GM12878 (cell line): ENCODE measurements at regions not wholly inside any gene's neighbourhood (a gene's known extent, or its start where the extent isn't known, plus 50 kb on each side); places are given as distances from the start of the nearest gene placed in this dataset.

ENCODE experiments used
- ATAC-seq: fragments of 200-7000 bp; cut with Tn5 transposase; 3 replicates; pipeline ENCODE4 v1.9.1; 2020; ENCODE audit warnings: mild to moderate bottlenecking, moderate library complexity
- BruUV-seq: library from RNA; stranded (reverse); fragments of 400-500 nt; replicated peaks from 2 replicates; lab custom pipeline; 2021; lab: Mats Ljungman, UMichigan
- CTCF ChIA-PET: fragments of 300-600 bp; sonication (Branson Sonifier 250); formaldehyde crosslinking; extraction: SDS; loops from one replicate; lab custom pipeline; 2021; ENCODE audit warnings: inconsistent platforms; lab: Yijun Ruan, JAX
- POLR2A ChIA-PET: fragments of 350-600 bp; formaldehyde crosslinking; extraction: SDS; loops from one replicate; lab custom pipeline; 2021; ENCODE audit warnings: inconsistent platforms; lab: Charles Lee
- RAD21 ChIA-PET: fragments of 300-600 bp; sonication (Branson Sonifier 250); formaldehyde crosslinking; loops from one replicate; lab custom pipeline; 2023; ENCODE audit warnings: antibody characterized with exemption; ENCODE audit not compliant: unreplicated experiment; lab: Charles Lee
- SMC1A ChIA-PET: fragments of 300-600 bp; sonication (Branson Sonifier 250); formaldehyde crosslinking; loops from one replicate; lab custom pipeline; 2023; ENCODE audit not compliant: unreplicated experiment, uncharacterized antibody; lab: Charles Lee
- DNase-seq: peaks from one replicate; pipeline ENCODE4 v3.0.0-alpha.2; 2011; ENCODE audit warnings: low read depth, low spot score
- FAIRE-seq: peaks from 3 replicates; lab custom pipeline; 2011; peaks lifted over from hg19 to GRCh38; lab: Jason Lieb, UNC
- H2AFZ ChIP-seq: 2 replicates; pipeline ENCODE4 v1.6.0; 2011; ENCODE audit warnings: low read depth, low read length, control low read depth; ENCODE audit not compliant: control insufficient read depth
- H3K27ac ChIP-seq: 2 replicates; pipeline ENCODE4 v1.5.1; 2011; ENCODE audit warnings: control low read depth; ENCODE audit not compliant: control insufficient read depth, insufficient read depth
- H3K27me3 ChIP-seq, 2 experiments: replicated peaks in 1 of 2; 2 replicates each; pipeline versions ENCODE4 v1.6.0 to v1.6.1; 2011; ENCODE audit warnings: low read length in 1 of 2; ENCODE audit not compliant: control insufficient read depth in 2 of 2, insufficient read depth in 2 of 2
- H3K36me3 ChIP-seq, 2 experiments: 2 replicates each; pipeline ENCODE4 v1.5.1; 2011; ENCODE audit warnings: low read length in 1 of 2; ENCODE audit not compliant: control insufficient read depth in 2 of 2, insufficient read depth in 2 of 2
- H3K4me1 ChIP-seq: 2 replicates; pipeline ENCODE4 v1.6.1; 2011; ENCODE audit warnings: mild to moderate bottlenecking, low read length, moderate library complexity, mixed read lengths; ENCODE audit not compliant: control insufficient read depth, insufficient read depth
- H3K4me2 ChIP-seq: 2 replicates; pipeline ENCODE4 v1.6.0; 2011; ENCODE audit warnings: control low read depth; ENCODE audit not compliant: control insufficient read depth, insufficient read depth
- H3K4me3 ChIP-seq: fragments of 200-600 bp; sonication (generic); 2 replicates; pipeline ENCODE4 v1.5.1; 2016
- H3K79me2 ChIP-seq: 2 replicates; pipeline ENCODE4 v1.6.0; 2011; ENCODE audit warnings: low read length; ENCODE audit not compliant: control insufficient read depth, insufficient read depth
- H3K9ac ChIP-seq: 2 replicates; pipeline ENCODE4 v1.8.0; 2011; ENCODE audit warnings: low read length, control low read depth, mixed read lengths; ENCODE audit not compliant: control insufficient read depth, insufficient read depth
- H3K9me3 ChIP-seq: replicated peaks from 3 replicates; pipeline ENCODE4 v1.5.1; 2011; ENCODE audit warnings: mild to moderate bottlenecking, low read length; ENCODE audit not compliant: control insufficient read depth, insufficient read depth
- H4K20me1 ChIP-seq: 2 replicates; pipeline ENCODE4 v1.6.0; 2011; ENCODE audit not compliant: control insufficient read depth, insufficient read depth
- BACH1 ChIP-seq: fragments of 450-650 bp; IDR thresholded peaks from 2 replicates; pipeline ENCODE4 v1.6.1; 2017; ENCODE audit warnings: mild to moderate bottlenecking, borderline replicate concordance
- CHD2 ChIP-seq: IDR thresholded peaks from 2 replicates; pipeline ENCODE4 v1.6.1; 2011; ENCODE audit warnings: low read depth, low read length, improper control_type of control experiment, borderline replicate concordance
- DPF2 ChIP-seq: fragments of 450-650 bp; IDR thresholded peaks from 2 replicates; pipeline ENCODE4 v1.6.1; 2017; ENCODE audit warnings: mild to moderate bottlenecking
- EED ChIP-seq: sonication (generic); IDR thresholded peaks from 2 replicates; pipeline ENCODE4 v1.6.1; 2016; ENCODE audit warnings: antibody characterized with exemption, low read depth
- ESRRA ChIP-seq: IDR thresholded peaks from 2 replicates; pipeline ENCODE4 v1.6.1; 2012; ENCODE audit warnings: mild to moderate bottlenecking, low read length, improper control_type of control experiment
- HCFC1 ChIP-seq: fragments of 150-350 bp; IDR thresholded peaks from 2 replicates; pipeline ENCODE4 v1.6.1; 2014; ENCODE audit warnings: low read length
- IKZF2 ChIP-seq, 2 experiments: fragments of 450-650 bp; IDR thresholded peaks; 2 replicates each; pipeline ENCODE4 v1.6.1; 2017; ENCODE audit warnings: mild to moderate bottlenecking in 2 of 2, moderate library complexity in 2 of 2
- KAT2A ChIP-seq: conservative IDR thresholded peaks from 2 replicates; pipeline ENCODE4 v1.6.1; 2011; ENCODE audit warnings: low read depth, low read length; ENCODE audit not compliant: control insufficient read depth
- MTA3 ChIP-seq: IDR thresholded peaks from 2 replicates; pipeline ENCODE4 v1.6.1; 2012; ENCODE audit warnings: low read length, inconsistent platforms, borderline replicate concordance
- MXI1 ChIP-seq: fragments of 150-350 bp; IDR thresholded peaks from 2 replicates; pipeline ENCODE4 v1.6.1; 2011; ENCODE audit warnings: low read depth, mild to moderate bottlenecking, inconsistent platforms, low read length, improper control_type of control experiment
- NBN ChIP-seq: fragments of 450-650 bp; IDR thresholded peaks from 2 replicates; pipeline ENCODE4 v1.6.1; 2016
- PAX8 ChIP-seq: fragments of 450-650 bp; IDR thresholded peaks from 2 replicates; pipeline ENCODE4 v1.6.1; 2017; ENCODE audit warnings: mild to moderate bottlenecking, moderate library complexity
- RB1 ChIP-seq: fragments of 450-650 bp; formaldehyde crosslinking; IDR thresholded peaks from 2 replicates; pipeline ENCODE4 v1.6.1; 2017; ENCODE audit warnings: mild to moderate bottlenecking, borderline replicate concordance
- RCOR1 ChIP-seq: conservative IDR thresholded peaks from 2 replicates; pipeline ENCODE4 v1.6.1; 2012; ENCODE audit warnings: low read depth, low read length, improper control_type of control experiment
- SREBF2 ChIP-seq: IDR thresholded peaks from 2 replicates; pipeline ENCODE4 v1.6.1; 2012; ENCODE audit warnings: mild to moderate bottlenecking, low read length
- SRF ChIP-seq, 2 experiments: IDR thresholded peaks; 2 replicates each; pipeline ENCODE4 v1.6.1; 2011; ENCODE audit warnings: low read depth in 2 of 2, low read length in 2 of 2, mild to moderate bottlenecking in 1 of 2, moderate library complexity in 1 of 2
- ZBED1 ChIP-seq: IDR thresholded peaks from 2 replicates; pipeline ENCODE4 v1.6.1; 2016; ENCODE audit warnings: borderline replicate concordance
- ZNF217 ChIP-seq: fragments of 450-650 bp; IDR thresholded peaks from 2 replicates; pipeline ENCODE4 v1.6.1; 2017; ENCODE audit warnings: antibody characterized with exemption, mild to moderate bottlenecking
- WGBS: methylation state at CpG from one replicate; pipeline ENCODE4 v1.1.6; 2016; ENCODE audit warnings: low lambda C conversion rate; ENCODE audit not compliant: insufficient replicate concordance, insufficient coverage; ENCODE audit errors: missing lambda C conversion rate; 5-methylcytosine and 5-hydroxymethylcytosine counted together
- in situ Hi-C: fragments of 300-500 bp; cut with MboI; formaldehyde crosslinking; loops from 9 replicates; pipeline ENCODE4 v1.14.3; 2018; ENCODE audit warnings: mixed read lengths
- intact Hi-C: fragments of 100-400 bp; cut with micrococcal nuclease; formaldehyde crosslinking; loops from one replicate; pipeline ENCODE4 v1.14.2; 2022; ENCODE audit not compliant: unreplicated experiment
- TF ChIP-seq, protein P1 (sequence below), 3 experiments: IDR thresholded peaks in 2 of 3; conservative IDR thresholded peaks in 1 of 3; 2 replicates each; pipeline ENCODE4 v1.5.1; 2011; ENCODE audit warnings: low read depth in 3 of 3, low read length in 3 of 3, mild to moderate bottlenecking in 3 of 3, control low read depth in 2 of 3, moderate library complexity in 2 of 3, inconsistent platforms in 1 of 3, mixed read lengths in 1 of 3; ENCODE audit not compliant: control insufficient read depth in 2 of 3, insufficient read depth in 1 of 3; ENCODE audit errors: extremely low read depth in 1 of 3

GRCh38 chr15:38860253-38860652, 295.6 kb upstream of the RASGRP1 start:
- Histone ChIP-seq H3K36me3 (no peaks in the 10 kb centered on the region), H2AFZ (no peak overlapping the region), H3K4me2 (no peak overlapping the region), H3K9ac (no peak overlapping the region), H3K79me2 (no peaks in the 10 kb centered on the region), H3K9me3 (no peaks in the 10 kb centered on the region), H3K4me3 (no peak overlapping the region), H3K27me3 (no peaks in the 10 kb centered on the region), H4K20me1 (no peaks in the 10 kb centered on the region), H3K27ac (no peak overlapping the region), H3K4me1 (no peaks in the 10 kb centered on the region)
- TF ChIP-seq ZBED1 = no peak
- TF ChIP-seq RCOR1 = no peak
- TF ChIP-seq PAX8 = no peak
- TF ChIP-seq ESRRA = no peak
- no peak for TF ChIP-seq SRF (IDR thresholded peaks at IDR 0.05; ENCODE audit: low read depth in 2 of 2, low read length in 2 of 2)
- FAIRE-seq = no peak
- RAD21 ChIA-PET = no interaction called here
- in situ Hi-C loops = no loop called here
- intact Hi-C loops = no loop called here
- SMC1A ChIA-PET = no interaction called here
- no TSS peak for BruUV-seq
- DNase-seq = no peak
- WGBS = 46% methylated on average over 4 of the region's 4 CpGs
- ATAC-seq = no peak
- CTCF ChIA-PET = interaction anchor here (0.6 kb wide), 1 partner anchor 17 kb away, joined by 4 read pairs; no protein-coding TSS in a partner anchor
- POLR2A ChIA-PET = no interaction called here

- POLR2A ChIA-PET = no interaction called here
Observed at GRCh38 chr15:38860674-38861073, 296.1 kb upstream of the RASGRP1 start.

More at GRCh38 chr15:38860674-38861073, 296.1 kb upstream of the RASGRP1 start:
- H3K4me1 ChIP-seq = no peaks in the 10 kb centered on the region
- no peaks in the 10 kb centered on the region for H3K9me3 ChIP-seq
- in situ Hi-C loops (no loop called here), intact Hi-C loops (no loop called here)
- H3K4me2 ChIP-seq = no peak overlapping the region
- no peaks in the 10 kb centered on the region for H4K20me1 ChIP-seq
- FAIRE-seq = no peak
- H3K27ac ChIP-seq = no peak overlapping the region
- SMC1A ChIA-PET = interaction anchor here (1.5 kb wide), 1 partner anchor 37 kb away, joined by 4 read pairs; no protein-coding TSS in a partner anchor
- no peak for DNase-seq
- H3K79me2 ChIP-seq = no peaks in the 10 kb centered on the region
- BruUV-seq = no TSS peak
- CTCF ChIA-PET = no interaction called here
- no peak for TF ChIP-seq IKZF2 (IDR thresholded peaks at IDR 0.05)
- TF ChIP-seq MXI1 = no peak
- TF ChIP-seq CHD2 = no peak
- TF ChIP-seq RB1 = no peak
- no peak for TF ChIP-seq HCFC1
- TF ChIP-seq EED = no peak
- no peak for TF ChIP-seq BACH1
- TF ChIP-seq MTA3 = no peak
- no peak for TF ChIP-seq ZNF217
- no peak for TF ChIP-seq SREBF2
- TF ChIP-seq KAT2A = no peak
- TF ChIP-seq, protein P1, sequence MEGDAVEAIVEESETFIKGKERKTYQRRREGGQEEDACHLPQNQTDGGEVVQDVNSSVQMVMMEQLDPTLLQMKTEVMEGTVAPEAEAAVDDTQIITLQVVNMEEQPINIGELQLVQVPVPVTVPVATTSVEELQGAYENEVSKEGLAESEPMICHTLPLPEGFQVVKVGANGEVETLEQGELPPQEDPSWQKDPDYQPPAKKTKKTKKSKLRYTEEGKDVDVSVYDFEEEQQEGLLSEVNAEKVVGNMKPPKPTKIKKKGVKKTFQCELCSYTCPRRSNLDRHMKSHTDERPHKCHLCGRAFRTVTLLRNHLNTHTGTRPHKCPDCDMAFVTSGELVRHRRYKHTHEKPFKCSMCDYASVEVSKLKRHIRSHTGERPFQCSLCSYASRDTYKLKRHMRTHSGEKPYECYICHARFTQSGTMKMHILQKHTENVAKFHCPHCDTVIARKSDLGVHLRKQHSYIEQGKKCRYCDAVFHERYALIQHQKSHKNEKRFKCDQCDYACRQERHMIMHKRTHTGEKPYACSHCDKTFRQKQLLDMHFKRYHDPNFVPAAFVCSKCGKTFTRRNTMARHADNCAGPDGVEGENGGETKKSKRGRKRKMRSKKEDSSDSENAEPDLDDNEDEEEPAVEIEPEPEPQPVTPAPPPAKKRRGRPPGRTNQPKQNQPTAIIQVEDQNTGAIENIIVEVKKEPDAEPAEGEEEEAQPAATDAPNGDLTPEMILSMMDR (IDR thresholded peaks at IDR 0.05 in 2 of 3, conservative IDR thresholded peaks at IDR 0.05 in 1 of 3; ENCODE audit: control insufficient read depth in 2 of 3, extremely low read depth in 1 of 3, insufficient read depth in 1 of 3, low read depth in 3 of 3, low read length in 3 of 3) = no peak
- TF ChIP-seq DPF2 = no peak
- TF ChIP-seq NBN = no peak
- H3K27me3 ChIP-seq = no peaks in the 10 kb centered on the region
- H3K4me3 ChIP-seq = no peak overlapping the region
- no peak overlapping the region for H2AFZ ChIP-seq
- no peaks in the 10 kb centered on the region for H3K36me3 ChIP-seq
- RAD21 ChIA-PET = no interaction called here
- ATAC-seq = no peak
- no peak overlapping the region for H3K9ac ChIP-seq
